Progenitor cell of endocrine pancreas (in vitro differentiated cells): ENCODE measurements at regions not wholly inside any gene's neighbourhood (a gene's known extent, or its start where the extent isn't known, plus 50 kb on each side); places are given as distances from the start of the nearest gene placed in this dataset.

ENCODE experiments used
- DNase-seq: peaks from one replicate; pipeline ENCODE4 v3.0.0; 2021; ENCODE audit warnings: low spot score; ENCODE audit not compliant: unreplicated experiment
- H3K27ac Mint-ChIP-seq: 2 replicates; pipeline ENCODE4 v1.8.0; 2021; ENCODE audit warnings: mild to moderate bottlenecking, moderate library complexity, mixed read lengths
- H3K27me3 Mint-ChIP-seq: 2 replicates; pipeline ENCODE4 v1.8.0; 2021; ENCODE audit warnings: mixed read lengths
- H3K36me3 Mint-ChIP-seq: 2 replicates; pipeline ENCODE4 v1.8.0; 2022; ENCODE audit warnings: mixed read lengths; ENCODE audit not compliant: insufficient read depth
- H3K4me1 Mint-ChIP-seq: 2 replicates; pipeline ENCODE4 v1.8.0; 2021; ENCODE audit warnings: low read depth, mixed read lengths
- H3K4me3 Mint-ChIP-seq: 2 replicates; pipeline ENCODE4 v1.8.0; 2021; ENCODE audit warnings: low read depth, mild to moderate bottlenecking, moderate library complexity, mixed read lengths
- H3K9me3 Mint-ChIP-seq: 2 replicates; pipeline ENCODE4 v1.8.0; 2021; ENCODE audit warnings: low read depth, mixed read lengths
- CTCF ChIP-seq: fragments of 200-600 bp; sonication (generic); IDR thresholded peaks from one replicate; pipeline ENCODE4 v1.5.0; 2021; ENCODE audit warnings: antibody characterized with exemption, mild to moderate bottlenecking; ENCODE audit not compliant: unreplicated experiment

- H3K27ac Mint-ChIP-seq: no peak overlapping the region
- no peaks in the 10 kb centered on the region for H3K36me3 Mint-ChIP-seq
- peaks cover 2% of the 10 kb centered on the region for H3K9me3 Mint-ChIP-seq
- peaks cover 9% of the 10 kb centered on the region for H3K27me3 Mint-ChIP-seq
- DNase-seq: no peak
- TF ChIP-seq CTCF: no peak
- no peaks in the 10 kb centered on the region for H3K4me1 Mint-ChIP-seq
- no peak overlapping the region for H3K4me3 Mint-ChIP-seq
Measured at GRCh38 chr1:101185421-101185820, 51.4 kb upstream of the S1PR1 start.

GRCh38 chr1:101183388-101183699 lies 53.5 kb upstream of the S1PR1 start:
- Mint-ChIP-seq H3K9me3 (no peaks in the 10 kb centered on the region), H3K27ac (no peak overlapping the region), H3K27me3 (peaks cover 9% of the 10 kb centered on the region), H3K4me1 (no peaks in the 10 kb centered on the region), H3K4me3 (no peak overlapping the region), H3K36me3 (no peaks in the 10 kb centered on the region)
- no peak for TF ChIP-seq CTCF
- no peak for DNase-seq

- H3K4me3 Mint-ChIP-seq: no peak overlapping the region
- no peak for TF ChIP-seq CTCF
- no peaks in the 10 kb centered on the region for H3K4me1 Mint-ChIP-seq
- no peaks in the 10 kb centered on the region for H3K9me3 Mint-ChIP-seq
- H3K36me3 Mint-ChIP-seq: no peaks in the 10 kb centered on the region
- no peak for DNase-seq
- no peak overlapping the region for H3K27ac Mint-ChIP-seq
- H3K27me3 Mint-ChIP-seq: peaks cover 9% of the 10 kb centered on the region
Measured at GRCh38 chr1:101182627-101183387, 54.0 kb upstream of the S1PR1 start.

GRCh38 chr1:101181930-101182329 lies 54.9 kb upstream of the S1PR1 start:
- peaks cover 8% of the 10 kb centered on the region for H3K27me3 Mint-ChIP-seq
- H3K4me3 Mint-ChIP-seq: no peak overlapping the region
- no peak overlapping the region for H3K27ac Mint-ChIP-seq
- no peaks in the 10 kb centered on the region for H3K4me1 Mint-ChIP-seq
- DNase-seq: no peak
- H3K9me3 Mint-ChIP-seq: no peaks in the 10 kb centered on the region
- TF ChIP-seq CTCF: no peak
- H3K36me3 Mint-ChIP-seq: no peaks in the 10 kb centered on the region

GRCh38 chr1:101178688-101179491 lies 57.9 kb upstream of the S1PR1 start:
- no peak for DNase-seq
- Mint-ChIP-seq H3K4me3 (no peak overlapping the region), H3K4me1 (no peaks in the 10 kb centered on the region), H3K27ac (no peak overlapping the region), H3K9me3 (no peaks in the 10 kb centered on the region), H3K27me3 (peaks cover 5% of the 10 kb centered on the region), H3K36me3 (no peaks in the 10 kb centered on the region)
- no peak for TF ChIP-seq CTCF
